WI38 (cell line): ENCODE measurements at regions not wholly inside any gene's neighbourhood (a gene's known extent, or its start where the extent isn't known, plus 50 kb on each side); places are given as distances from the start of the nearest gene placed in this dataset.

Source experiments
- H3K4me3 ChIP-seq: 2 replicates; pipeline ENCODE4 v1.5.1; 2011; ENCODE audit warnings: low read depth, mild to moderate bottlenecking, control low read depth, low read length
- TF ChIP-seq, protein P1 (sequence below): IDR thresholded peaks from 2 replicates; pipeline ENCODE4 v1.5.1; 2012; ENCODE audit warnings: low read depth, mild to moderate bottlenecking, control low read depth, low read length

DNA sequence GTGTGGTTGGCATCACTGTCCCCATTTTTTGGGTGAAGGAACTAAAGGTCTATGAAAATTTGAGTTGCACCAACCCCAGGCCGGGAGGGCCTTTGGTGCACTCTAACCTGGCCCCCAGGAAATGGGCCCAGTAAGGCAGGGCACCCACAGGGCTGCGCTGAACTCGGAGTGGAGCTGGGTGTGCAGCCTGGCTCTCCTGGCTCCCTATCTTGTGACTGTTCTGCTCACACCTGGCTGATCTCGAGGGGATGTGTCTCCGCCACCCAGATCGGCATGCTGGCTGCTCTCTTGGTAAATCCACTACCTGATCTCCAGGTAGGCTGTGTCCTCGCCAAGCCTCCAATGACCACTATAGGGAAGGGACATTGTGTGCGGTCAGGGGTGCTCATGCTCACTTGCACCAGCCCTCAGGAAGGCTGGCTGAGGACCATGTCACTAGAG lies 259.8 kb downstream of the NSG2 start:
- H3K4me3 ChIP-seq = no peak overlapping the region
- TF ChIP-seq, protein P1, sequence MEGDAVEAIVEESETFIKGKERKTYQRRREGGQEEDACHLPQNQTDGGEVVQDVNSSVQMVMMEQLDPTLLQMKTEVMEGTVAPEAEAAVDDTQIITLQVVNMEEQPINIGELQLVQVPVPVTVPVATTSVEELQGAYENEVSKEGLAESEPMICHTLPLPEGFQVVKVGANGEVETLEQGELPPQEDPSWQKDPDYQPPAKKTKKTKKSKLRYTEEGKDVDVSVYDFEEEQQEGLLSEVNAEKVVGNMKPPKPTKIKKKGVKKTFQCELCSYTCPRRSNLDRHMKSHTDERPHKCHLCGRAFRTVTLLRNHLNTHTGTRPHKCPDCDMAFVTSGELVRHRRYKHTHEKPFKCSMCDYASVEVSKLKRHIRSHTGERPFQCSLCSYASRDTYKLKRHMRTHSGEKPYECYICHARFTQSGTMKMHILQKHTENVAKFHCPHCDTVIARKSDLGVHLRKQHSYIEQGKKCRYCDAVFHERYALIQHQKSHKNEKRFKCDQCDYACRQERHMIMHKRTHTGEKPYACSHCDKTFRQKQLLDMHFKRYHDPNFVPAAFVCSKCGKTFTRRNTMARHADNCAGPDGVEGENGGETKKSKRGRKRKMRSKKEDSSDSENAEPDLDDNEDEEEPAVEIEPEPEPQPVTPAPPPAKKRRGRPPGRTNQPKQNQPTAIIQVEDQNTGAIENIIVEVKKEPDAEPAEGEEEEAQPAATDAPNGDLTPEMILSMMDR = no peak

DNA sequence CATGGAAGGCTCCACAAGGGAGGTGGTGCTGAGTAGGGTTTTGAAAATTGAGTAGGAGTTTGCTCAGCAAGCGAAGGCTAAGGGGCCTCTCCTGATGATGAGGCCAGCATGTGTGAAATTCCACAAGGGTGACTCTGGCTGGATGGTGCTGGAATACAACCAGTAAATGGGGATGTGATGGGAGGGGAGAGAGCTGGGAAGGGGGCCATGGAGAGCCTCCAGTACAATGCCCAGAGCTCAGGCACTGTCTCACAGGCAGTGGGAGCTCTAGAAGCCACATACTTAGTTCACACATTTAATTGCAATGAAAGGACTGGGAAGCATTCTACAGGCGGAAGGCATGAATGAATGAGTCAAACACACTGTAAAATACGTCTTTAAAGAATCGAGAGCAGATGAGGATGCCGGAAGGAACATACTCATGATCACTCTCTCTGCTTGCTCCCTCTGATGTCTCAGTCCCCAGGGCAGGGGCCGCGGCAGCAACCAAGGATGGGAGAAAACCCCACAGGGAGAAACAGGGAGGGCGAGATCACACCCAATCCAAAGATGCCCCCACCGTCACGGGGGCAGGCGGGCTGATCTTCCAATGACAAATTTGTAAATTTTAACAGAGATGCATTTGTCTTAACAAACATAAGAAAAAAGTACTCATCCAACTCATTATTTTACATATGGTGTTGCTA lies 261.0 kb downstream of the NSG2 start:
- TF ChIP-seq, protein P1 = no peak
- no peak overlapping the region for H3K4me3 ChIP-seq

DNA sequence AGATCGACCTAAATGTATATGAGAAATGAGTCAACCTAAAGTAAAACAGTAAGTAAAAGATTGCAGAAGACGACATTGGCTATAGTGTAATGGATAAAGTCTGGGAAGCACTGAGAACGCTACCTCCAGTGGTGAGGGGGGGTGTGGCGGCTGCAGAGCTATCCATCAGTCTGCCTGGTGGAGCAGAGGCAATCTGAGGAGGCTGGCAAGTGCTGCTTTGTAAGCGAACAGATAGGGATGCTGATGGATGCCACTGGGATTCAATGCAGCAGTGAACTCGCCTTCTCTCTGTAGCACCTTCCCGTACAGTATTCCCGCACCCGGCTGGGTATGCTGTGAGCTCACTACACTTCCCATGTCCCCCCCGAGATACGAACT lies 261.5 kb downstream of the NSG2 start:
- TF ChIP-seq, protein P1 = no peak
- H3K4me3 ChIP-seq = no peak overlapping the region

DNA sequence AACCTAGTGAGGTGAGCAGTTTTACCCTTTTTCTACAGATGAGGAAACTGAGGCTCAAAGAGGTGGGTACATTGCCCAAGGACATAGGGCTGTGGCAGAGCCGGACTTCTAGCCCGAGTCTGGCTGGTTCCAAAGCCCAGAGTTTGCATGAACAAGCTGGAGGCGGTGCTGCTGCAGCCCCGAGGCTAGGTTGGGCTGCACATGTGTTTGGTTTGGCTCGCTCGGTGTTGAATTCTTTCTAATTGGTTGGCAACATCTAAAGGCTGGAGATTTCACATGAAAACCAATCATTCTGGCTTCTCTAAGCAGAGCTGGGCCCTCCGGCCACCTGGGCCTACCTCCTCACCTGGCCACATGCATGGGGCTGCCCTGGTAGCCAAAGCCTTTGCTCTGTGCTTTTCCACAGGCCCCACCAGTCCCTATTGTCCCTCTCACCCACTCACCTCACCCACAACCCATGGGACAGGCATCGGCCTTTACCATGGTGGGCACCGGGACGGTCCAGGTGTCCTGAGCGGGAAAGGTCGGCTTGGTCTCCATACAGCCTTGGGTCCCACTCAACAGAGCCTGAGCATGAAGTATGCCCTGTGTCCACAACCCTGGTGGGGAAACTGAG lies 262.3 kb downstream of the NSG2 start:
- no peak overlapping the region for H3K4me3 ChIP-seq
- TF ChIP-seq, protein P1 = no peak

DNA sequence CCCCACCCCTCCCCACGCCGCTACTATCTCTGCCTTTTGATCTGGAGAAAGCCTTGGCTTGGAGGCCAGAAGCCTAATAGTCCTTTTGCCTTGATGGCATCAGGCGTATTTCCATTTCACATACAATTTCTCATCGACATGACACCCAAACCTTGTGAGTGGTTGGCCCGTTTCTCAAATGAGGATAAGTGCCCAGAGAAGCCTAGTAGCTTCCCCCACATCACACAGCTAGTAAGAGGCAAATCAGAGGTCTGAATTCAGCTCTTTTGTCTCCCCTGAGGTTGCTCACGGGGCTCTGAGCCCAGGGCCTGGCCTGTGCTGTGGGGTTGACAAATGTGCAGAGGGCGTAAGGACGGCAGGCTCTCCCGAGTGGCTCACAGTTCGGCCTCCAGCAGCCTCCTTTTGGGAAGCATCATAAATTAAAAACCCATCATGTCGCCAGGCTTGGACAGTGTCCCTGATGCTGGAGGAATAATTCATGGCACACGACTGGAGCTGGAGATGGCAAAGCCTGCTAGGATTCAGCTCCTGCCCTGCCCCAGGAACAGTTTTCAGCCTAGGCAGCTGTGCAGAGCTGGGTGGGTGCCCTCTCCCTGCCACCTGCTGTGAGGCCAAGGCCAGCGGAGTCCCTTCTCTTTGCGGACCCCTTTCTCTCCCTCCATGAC lies 263.8 kb downstream of the NSG2 start:
- no peak overlapping the region for H3K4me3 ChIP-seq
- TF ChIP-seq, protein P1 = no peak

DNA sequence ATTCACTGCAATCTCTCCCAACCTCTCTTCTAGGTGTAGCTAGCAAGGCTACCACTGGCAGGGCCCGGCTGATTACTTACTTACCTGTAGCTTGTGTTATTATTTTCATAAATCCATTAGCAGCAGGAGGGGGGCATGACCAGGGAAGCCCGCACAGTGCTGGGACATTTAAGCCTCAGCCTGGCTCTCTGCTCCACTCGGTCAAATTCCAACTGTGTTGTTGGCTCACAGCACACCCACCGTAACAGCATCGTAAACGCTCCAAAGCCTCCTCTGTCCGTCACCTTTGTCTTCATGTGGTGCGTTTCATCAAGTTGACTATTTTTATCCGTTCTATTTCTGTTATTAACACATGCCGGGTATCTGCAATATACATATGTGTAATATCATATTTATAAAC lies 264.7 kb downstream of the NSG2 start:
- TF ChIP-seq, protein P1 = no peak

DNA sequence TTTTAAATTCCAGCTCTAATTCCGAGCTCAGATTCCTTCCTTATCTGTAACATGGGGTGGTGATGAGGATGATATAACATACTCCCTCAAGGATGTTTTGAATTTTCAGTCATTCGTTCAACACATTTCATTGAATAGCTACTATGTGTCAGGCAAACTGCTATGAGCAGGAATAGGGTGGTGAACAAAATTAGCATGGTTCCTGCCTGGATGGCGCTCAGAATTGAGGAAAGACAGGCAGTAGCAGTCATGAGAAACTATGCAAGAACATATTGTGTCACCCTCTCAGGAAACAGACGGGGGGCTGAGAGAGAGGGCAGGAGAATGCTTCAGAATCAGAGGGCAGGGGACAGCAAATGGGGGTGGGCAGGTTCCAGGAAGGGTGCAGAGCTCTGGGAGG lies 265.2 kb downstream of the NSG2 start:
- H3K4me3 ChIP-seq = no peak overlapping the region
- TF ChIP-seq, protein P1 = no peak

More for the DNA sequence above, 264.7 kb downstream of the NSG2 start:
- no peak overlapping the region for H3K4me3 ChIP-seq
